SHP77 (cell line): ENCODE measurements at regions not wholly inside any gene's neighbourhood (a gene's known extent, or its start where the extent isn't known, plus 50 kb on each side); places are given as distances from the start of the nearest gene placed in this dataset.

Source experiments
- DNase-seq, 2 experiments: peaks; one replicate each; lab custom pipeline; 2025; lab: John Stamatoyannopoulos, UW

DNA sequence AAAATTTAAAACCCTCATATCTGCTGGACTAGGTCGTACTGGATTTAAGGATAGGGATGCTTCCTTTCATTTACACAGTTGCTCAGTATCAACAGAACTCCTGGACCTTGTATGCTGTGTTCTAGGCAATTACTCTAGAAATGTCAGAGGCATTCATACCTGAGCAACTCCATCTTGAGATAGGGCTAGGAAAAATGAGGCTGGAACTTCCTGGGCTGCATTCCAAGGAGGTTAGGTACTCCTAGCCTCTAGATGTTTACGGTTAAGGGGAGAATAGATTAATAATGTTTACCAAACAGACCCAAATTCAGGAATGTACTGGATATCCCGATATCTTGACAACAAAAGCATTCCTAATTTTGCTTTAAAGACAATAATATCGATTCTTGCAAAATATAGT, 84.7 kb upstream of the NLGN4X start:
- DNase-seq, result no peak

DNA sequence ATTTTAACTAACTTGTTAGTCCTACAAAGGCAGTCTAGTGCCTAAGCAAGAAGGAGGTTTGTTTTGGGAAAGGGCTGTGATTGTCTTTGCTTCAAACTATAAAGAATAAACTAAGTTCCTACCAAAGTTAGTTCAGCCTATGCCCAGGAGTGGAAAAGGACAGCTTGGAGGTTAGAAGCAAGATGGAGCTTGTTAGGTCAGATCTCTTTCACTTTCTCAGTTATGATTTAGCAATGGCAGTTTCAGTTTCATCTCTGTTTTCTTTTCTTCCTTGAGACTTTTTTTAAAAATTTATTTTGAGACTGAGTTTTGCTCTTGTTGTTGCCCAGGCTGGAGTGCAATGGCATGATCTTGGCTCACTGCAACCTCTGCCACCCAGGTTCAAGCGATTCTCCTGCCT, 82.9 kb upstream of the NLGN4X start:
- DNase-seq, result no peak

DNA sequence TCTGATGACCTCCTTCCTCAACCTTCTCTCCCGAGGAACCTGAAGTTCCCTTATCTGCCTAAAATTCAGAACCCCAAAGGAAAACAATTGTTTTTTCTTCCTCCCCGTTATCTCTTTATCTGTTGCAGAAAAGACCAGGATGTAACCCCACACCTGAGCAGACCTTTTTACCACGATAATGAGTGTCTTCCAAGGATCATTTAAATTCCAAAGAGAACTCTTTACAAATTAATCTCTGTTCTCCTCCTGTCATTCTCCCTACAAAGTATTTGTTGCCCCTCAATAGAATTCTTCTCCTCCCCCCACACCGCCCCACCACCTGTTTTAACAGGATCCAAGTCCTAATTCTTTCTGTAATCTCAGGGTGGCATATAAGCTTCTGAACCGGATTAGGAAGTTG, 78.5 kb upstream of the NLGN4X start:
- DNase-seq, result no peak

DNA sequence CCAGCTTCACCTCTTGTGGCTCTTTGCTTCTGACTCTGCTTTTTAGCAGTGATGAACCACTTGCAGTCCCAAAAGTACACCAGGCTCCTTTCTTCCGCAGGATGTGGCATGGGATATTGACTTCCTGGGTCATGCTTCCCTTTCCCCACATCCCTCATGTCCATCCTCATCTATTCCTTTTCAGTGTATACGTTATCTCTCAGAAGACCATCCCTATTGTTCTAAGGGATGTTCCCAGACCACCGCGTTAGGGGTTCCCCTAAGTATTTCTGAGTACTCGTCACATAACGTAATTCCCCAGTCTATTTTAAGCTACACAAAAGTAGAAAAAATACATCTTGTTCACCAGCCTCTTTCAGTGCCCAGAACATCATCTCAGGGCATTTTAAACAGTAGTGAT, 71.1 kb upstream of the NLGN4X start:
- no peak for DNase-seq

DNA sequence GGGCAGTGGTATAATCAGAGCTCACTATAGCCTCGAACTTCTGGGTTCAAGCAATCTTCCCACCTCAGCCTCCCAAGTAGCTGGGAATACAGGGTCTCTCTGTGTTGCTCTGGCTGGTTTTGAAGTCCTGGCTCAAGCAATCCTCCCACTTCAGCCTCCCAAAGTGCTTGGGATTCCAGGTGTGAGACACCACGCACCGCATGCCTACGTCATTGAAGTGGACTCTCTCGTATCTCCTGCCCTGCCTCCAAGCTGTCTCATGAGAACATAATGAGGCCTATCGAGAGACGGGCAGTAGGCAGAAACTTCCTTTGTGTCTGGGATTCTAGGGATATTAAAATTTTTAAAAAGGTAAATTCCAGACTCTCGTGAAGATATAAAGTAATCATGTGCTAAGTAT, 65.0 kb upstream of the NLGN4X start:
- DNase-seq, result no peak

DNA sequence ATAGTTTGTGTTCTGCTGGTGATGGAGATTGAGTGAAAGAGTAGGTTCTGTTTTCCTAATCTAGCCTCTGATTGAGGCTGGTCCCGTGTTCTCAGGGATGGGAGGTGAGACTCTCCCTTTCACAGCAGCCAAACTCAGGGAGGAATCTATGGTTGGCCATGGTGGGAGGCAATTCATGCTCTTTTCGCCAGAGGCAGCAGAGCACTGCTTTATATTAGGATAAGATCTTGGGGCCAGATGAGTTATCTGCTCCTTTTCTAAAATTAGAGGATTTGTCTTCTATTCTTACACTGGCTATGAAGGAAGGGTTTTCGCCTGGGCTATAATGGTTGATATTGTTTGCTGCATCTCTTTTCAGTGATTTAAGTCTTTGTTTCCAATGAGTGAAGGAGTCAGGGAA, 63.9 kb upstream of the NLGN4X start:
- no peak for DNase-seq

DNA sequence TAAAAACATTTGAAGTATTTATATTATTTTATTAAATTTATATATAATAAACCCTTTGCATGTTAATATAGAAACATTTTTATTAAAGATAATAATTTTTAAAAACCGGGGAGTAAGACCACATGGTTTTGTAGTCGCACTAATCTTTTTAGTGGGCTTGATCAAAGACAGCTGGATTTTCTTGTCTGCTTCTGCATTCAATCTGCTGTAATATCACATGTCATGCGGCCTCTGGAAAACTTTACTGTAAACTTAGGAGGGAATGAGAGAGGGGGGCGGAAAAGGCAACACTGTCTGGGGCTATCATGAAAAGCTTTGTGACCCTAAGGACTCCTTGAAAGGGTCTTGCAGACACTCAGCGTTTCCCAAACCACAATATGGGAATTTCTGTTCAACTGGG, 62.8 kb upstream of the NLGN4X start:
- no peak for DNase-seq

DNA sequence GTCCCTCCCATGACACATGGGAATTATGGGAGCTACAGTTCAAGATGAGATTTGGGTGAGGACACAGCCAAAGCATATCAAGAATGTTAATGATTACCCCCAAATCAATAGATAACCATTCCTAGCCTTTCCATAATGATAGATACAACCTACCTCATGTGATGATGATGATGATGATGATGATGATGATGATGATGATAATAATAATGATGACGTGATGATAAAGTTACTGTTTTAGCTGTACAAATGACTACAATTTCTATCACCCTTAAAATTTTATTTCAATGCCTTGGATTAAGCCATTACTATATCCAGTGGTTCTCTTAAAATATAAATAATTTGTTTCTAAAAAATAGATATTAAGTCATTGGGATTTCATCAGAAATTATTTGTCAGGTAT, 55.2 kb upstream of the NLGN4X start:
- DNase-seq, result no peak

DNA sequence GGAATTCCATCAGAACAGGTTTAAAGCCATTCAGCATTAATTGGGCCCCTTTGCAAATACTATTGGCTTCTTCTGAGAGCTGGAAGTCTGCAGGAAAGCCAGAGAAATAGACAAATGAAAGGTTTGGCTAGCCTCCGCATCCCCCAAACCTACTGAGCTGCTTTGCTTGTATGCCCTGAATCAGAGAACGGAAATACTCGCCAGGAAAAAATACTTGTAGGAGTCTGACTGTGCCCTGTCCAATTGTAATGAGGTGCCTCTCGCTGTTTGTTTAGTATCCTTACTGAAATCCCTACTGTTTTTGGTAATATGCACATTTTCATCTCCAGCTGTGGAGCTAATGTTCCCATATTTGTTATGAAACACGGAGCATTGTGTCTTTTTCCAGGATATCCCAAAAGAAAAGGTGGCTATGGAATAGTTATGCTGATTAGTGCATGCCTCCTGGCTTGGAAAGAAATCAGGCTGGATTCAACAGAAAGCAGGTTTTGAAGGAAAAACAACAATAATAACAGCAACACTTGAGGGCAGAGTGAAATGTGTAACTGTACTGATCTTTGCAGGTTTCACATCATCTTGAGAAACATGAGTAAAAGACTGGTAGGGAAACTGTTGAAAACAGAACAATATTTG, 50.7 kb upstream of the NLGN4X start:
- no peak for DNase-seq
